Smooth muscle cell (in vitro differentiated cells): ENCODE measurements at regions not wholly inside any gene's neighbourhood (a gene's known extent, or its start where the extent isn't known, plus 50 kb on each side); places are given as distances from the start of the nearest gene placed in this dataset.

Source experiments
- DNase-seq: peaks from one replicate; lab custom pipeline; 2025; ENCODE audit not compliant: unreplicated experiment; lab: John Stamatoyannopoulos, UW
- H2AFZ ChIP-seq: fragments of 200-600 bp; sonication (generic); 2 replicates; pipeline ENCODE4 v1.6.0; 2016; ENCODE audit warnings: antibody characterized with exemption, low read depth, mild to moderate bottlenecking
- H3F3A ChIP-seq: fragments of 200-600 bp; sonication (generic); 2 replicates; pipeline ENCODE4 v1.6.0; 2017; ENCODE audit warnings: antibody characterized with exemption, low read depth
- H3K27ac ChIP-seq: fragments of 200-600 bp; sonication (generic); 2 replicates; pipeline ENCODE4 v1.5.1; 2016; ENCODE audit warnings: low read depth, mild to moderate bottlenecking
- H3K27me3 ChIP-seq: fragments of 200-600 bp; sonication (generic); 2 replicates; pipeline ENCODE4 v1.6.1; 2016; ENCODE audit warnings: low read depth, mild to moderate bottlenecking
- H3K36me3 ChIP-seq: fragments of 200-600 bp; sonication (generic); 2 replicates; pipeline ENCODE4 v1.5.1; 2016; ENCODE audit warnings: low read depth
- H3K4me1 ChIP-seq: fragments of 200-600 bp; sonication (generic); 2 replicates; pipeline ENCODE4 v1.5.1; 2016; ENCODE audit warnings: low read depth
- H3K4me2 ChIP-seq: fragments of 200-600 bp; sonication (generic); 2 replicates; pipeline ENCODE4 v1.6.0; 2016; ENCODE audit warnings: mild to moderate bottlenecking
- H3K4me3 ChIP-seq: fragments of 200-600 bp; sonication (generic); 2 replicates; pipeline ENCODE4 v1.5.1; 2016; ENCODE audit warnings: mild to moderate bottlenecking
- H3K79me2 ChIP-seq: fragments of 200-600 bp; sonication (generic); 2 replicates; pipeline ENCODE4 v1.6.0; 2016; ENCODE audit warnings: low read depth, mild to moderate bottlenecking
- H3K9ac ChIP-seq: fragments of 200-600 bp; sonication (generic); 2 replicates; pipeline ENCODE4 v1.6.0; 2016; ENCODE audit warnings: low read depth
- H3K9me3 ChIP-seq: fragments of 200-600 bp; sonication (generic); replicated peaks from 2 replicates; pipeline ENCODE4 v1.5.1; 2016; ENCODE audit warnings: low read depth
- H4K20me1 ChIP-seq: fragments of 200-600 bp; sonication (generic); 2 replicates; pipeline ENCODE4 v1.6.0; 2016; ENCODE audit warnings: low read depth
- WGBS: methylation state at CpG from one replicate; pipeline ENCODE4 v1.1.7; 2016; ENCODE audit warnings: low lambda C conversion rate; 5-methylcytosine and 5-hydroxymethylcytosine counted together
- TF ChIP-seq, protein P1 (sequence below): fragments of 200-600 bp; sonication (generic); IDR thresholded peaks from 2 replicates; pipeline ENCODE4 v1.5.1; 2017; ENCODE audit warnings: borderline replicate concordance, mild to moderate bottlenecking, antibody characterized with exemption; ENCODE audit not compliant: insufficient read depth, poor library complexity, severe bottlenecking

DNA sequence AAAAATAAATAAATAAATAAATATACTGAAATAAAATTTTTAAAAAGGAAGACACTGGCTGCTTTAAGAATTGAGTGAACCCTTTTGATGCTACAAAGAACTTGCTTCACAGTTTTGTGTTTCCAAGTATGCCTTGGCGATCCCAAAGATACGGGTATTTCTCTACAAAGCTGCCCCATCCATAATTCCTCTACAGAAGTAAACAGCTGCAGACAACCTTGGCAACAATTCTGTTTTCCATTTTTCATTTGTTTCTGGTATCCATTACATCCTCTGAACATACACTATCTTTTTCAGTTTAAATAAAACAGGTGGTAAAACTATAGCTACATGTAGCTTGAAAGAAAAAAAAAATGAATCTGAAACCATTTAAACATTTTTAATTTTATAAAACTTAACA is 552.8 kb upstream of the KLHL29 start:
- TF ChIP-seq, protein P1, sequence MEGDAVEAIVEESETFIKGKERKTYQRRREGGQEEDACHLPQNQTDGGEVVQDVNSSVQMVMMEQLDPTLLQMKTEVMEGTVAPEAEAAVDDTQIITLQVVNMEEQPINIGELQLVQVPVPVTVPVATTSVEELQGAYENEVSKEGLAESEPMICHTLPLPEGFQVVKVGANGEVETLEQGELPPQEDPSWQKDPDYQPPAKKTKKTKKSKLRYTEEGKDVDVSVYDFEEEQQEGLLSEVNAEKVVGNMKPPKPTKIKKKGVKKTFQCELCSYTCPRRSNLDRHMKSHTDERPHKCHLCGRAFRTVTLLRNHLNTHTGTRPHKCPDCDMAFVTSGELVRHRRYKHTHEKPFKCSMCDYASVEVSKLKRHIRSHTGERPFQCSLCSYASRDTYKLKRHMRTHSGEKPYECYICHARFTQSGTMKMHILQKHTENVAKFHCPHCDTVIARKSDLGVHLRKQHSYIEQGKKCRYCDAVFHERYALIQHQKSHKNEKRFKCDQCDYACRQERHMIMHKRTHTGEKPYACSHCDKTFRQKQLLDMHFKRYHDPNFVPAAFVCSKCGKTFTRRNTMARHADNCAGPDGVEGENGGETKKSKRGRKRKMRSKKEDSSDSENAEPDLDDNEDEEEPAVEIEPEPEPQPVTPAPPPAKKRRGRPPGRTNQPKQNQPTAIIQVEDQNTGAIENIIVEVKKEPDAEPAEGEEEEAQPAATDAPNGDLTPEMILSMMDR, result no peak
- H3K4me1 ChIP-seq, result no peaks in the 10 kb centered on the region
- H3K27ac ChIP-seq, result no peak overlapping the region
- no peaks in the 10 kb centered on the region for H3K9me3 ChIP-seq
- WGBS, result 91% methylated on average over 2 of the region's 2 CpGs
- no peak overlapping the region for H3K4me2 ChIP-seq
- no peaks in the 10 kb centered on the region for H3K36me3 ChIP-seq
- no peak overlapping the region for H2AFZ ChIP-seq
- no peaks in the 10 kb centered on the region for H3F3A ChIP-seq
- DNase-seq, result no peak
- H4K20me1 ChIP-seq, result no peaks in the 10 kb centered on the region
- H3K27me3 ChIP-seq, result no peaks in the 10 kb centered on the region
- H3K9ac ChIP-seq, result no peak overlapping the region
- H3K79me2 ChIP-seq, result no peaks in the 10 kb centered on the region
- H3K4me3 ChIP-seq, result no peak overlapping the region

DNA sequence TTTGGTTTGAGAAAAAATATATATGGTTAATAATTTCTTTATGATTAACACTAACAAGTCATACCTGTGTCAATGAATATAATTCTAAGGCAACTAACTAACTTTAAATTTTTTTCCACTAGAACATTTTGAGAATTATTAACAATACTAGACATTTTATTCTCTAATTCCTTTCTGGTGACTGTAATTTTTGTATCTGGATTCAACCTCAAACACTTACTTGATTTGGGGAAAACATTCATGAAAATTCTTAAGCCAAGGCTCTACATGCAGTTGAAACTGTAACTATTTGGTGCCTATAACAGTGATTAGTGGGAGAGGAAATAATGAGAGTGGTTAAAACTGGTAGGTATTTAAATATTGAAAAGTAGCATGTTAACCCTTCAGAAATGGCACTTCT is 546.5 kb upstream of the KLHL29 start:
- H3K9ac ChIP-seq, result no peak overlapping the region
- H3K27me3 ChIP-seq, result no peaks in the 10 kb centered on the region
- no peak overlapping the region for H3K4me3 ChIP-seq
- H3K36me3 ChIP-seq, result no peaks in the 10 kb centered on the region
- H3K27ac ChIP-seq, result no peak overlapping the region
- no peak for DNase-seq
- no peak overlapping the region for H3K4me2 ChIP-seq
- H3K9me3 ChIP-seq, result no peaks in the 10 kb centered on the region
- TF ChIP-seq, protein P1, result no peak
- H3F3A ChIP-seq, result no peaks in the 10 kb centered on the region
- no peaks in the 10 kb centered on the region for H3K4me1 ChIP-seq
- H2AFZ ChIP-seq, result no peak overlapping the region
- H3K79me2 ChIP-seq, result no peaks in the 10 kb centered on the region
- no peaks in the 10 kb centered on the region for H4K20me1 ChIP-seq

DNA sequence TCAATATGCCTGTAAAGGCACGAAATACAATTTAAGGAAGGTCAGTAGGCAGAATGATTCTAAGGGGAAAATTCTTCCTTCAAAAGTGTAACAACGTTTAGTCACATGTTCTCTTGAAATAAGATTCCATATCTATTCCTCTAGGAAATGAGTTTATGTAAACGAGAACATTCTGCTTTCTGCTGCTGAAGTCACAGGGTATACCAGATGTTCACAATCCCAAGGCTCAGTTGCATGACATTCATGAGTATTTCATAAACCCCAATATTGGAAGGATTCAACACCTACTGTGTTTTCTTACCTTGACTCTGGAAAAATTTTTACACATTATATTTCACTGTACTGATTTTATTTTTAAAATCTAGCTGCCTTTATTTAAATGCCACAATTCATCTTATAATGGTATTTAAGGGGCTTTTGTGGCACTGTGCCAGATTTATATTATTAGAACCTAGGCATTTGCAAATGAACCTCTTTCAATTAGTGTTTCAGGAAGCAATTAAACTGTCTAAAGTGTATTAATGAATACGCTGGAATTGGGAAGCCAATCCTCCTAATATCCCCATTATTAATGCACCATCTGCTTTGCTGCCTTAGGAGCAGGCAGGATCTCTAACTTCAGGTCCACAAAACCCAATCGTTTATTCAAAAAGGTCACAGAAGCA is 542.6 kb upstream of the KLHL29 start:
- no peak overlapping the region for H3K27ac ChIP-seq
- H3K79me2 ChIP-seq, result no peaks in the 10 kb centered on the region
- no peak overlapping the region for H3K4me3 ChIP-seq
- H3K4me2 ChIP-seq, result no peak overlapping the region
- no peaks in the 10 kb centered on the region for H4K20me1 ChIP-seq
- no peak overlapping the region for H3K9ac ChIP-seq
- H3K9me3 ChIP-seq, result no peaks in the 10 kb centered on the region
- no peaks in the 10 kb centered on the region for H3K36me3 ChIP-seq
- no peaks in the 10 kb centered on the region for H3K27me3 ChIP-seq
- no peak overlapping the region for H2AFZ ChIP-seq
- TF ChIP-seq, protein P1, result no peak
- no peaks in the 10 kb centered on the region for H3F3A ChIP-seq
- 83% methylated on average over 5 of the region's 5 CpGs for WGBS
- H3K4me1 ChIP-seq, result no peaks in the 10 kb centered on the region
- no peak for DNase-seq

DNA sequence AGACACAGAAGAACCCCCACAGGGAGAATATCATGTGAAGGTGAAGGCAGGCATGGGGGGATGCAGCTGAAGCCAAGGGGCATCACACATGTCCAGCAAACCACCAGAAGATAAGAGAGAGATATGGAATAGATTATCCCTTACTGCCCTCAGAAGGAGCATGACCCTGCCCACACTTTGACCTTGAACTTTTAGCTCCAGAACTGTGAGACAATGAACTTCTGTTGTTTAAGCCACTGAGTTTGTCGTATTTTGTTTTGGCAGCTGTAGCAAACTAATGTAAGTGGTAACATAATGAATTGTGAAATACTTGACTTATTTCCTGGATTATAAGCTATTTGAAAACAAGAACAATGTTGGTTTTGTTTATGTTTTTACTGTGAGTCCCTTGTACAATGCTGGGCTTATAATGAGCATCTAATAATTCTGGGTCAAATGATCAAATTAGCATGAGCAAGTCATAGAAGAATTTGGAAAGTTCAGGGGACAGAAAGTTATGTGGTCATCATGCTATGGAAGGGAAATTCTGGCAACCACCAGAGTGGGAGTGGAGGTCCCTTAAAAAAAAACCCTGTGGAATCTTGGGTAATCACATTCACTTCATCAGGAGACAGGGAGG is 541.0 kb upstream of the KLHL29 start:
- Histone ChIP-seq H3F3A (no peaks in the 10 kb centered on the region), H3K9ac (no peak overlapping the region), H3K27ac (no peak overlapping the region), H3K27me3 (no peaks in the 10 kb centered on the region), H3K4me1 (no peaks in the 10 kb centered on the region), H3K36me3 (no peaks in the 10 kb centered on the region), H3K79me2 (no peaks in the 10 kb centered on the region), H4K20me1 (no peaks in the 10 kb centered on the region), H3K4me3 (no peak overlapping the region), H2AFZ (no peak overlapping the region), H3K9me3 (no peaks in the 10 kb centered on the region), H3K4me2 (no peak overlapping the region)
- DNase-seq, result no peak
- 93% methylated on average over 1 of the region's 1 CpG for WGBS
- TF ChIP-seq, protein P1, result no peak
